ENCODE measurements at regions not wholly inside any gene's neighbourhood (a gene's known extent, or its start where the extent isn't known, plus 50 kb on each side); places are given as distances from the start of the nearest gene placed in this dataset.
A peak's percentile ranks its signal among the peaks of the same experiment; 100 is the strongest.

GRCh38 chr15:91535856-91536500 is 317.5 kb upstream of the SLCO3A1 start:
- Mint-ChIP-seq H3K27me3 (ENCODE audit: unreplicated experiment) (peaks cover 9% of the 10 kb centered on the region), H3K4me1 (ENCODE audit: unreplicated experiment) (peaks cover 25% of the 10 kb centered on the region), H3K36me3 (ENCODE audit: unreplicated experiment) (no peaks in the 10 kb centered on the region), H3K27ac (ENCODE audit: unreplicated experiment) (peak overlapping the region; percentile 61), H3K9me3 (ENCODE audit: unreplicated experiment) (peaks cover 12% of the 10 kb centered on the region), H3K4me3 (ENCODE audit: unreplicated experiment) (no peak overlapping the region)
- DNase-seq (ENCODE audit: extremely low spot score, unreplicated experiment), result no peak
- no peak for TF ChIP-seq CTCF (IDR thresholded peaks at IDR 0.05)

- no peak for DNase-seq (ENCODE audit: extremely low spot score, unreplicated experiment)
- TF ChIP-seq CTCF (IDR thresholded peaks at IDR 0.05), result no peak
- no peak overlapping the region for H3K4me3 Mint-ChIP-seq (ENCODE audit: unreplicated experiment)
- H3K36me3 Mint-ChIP-seq (ENCODE audit: unreplicated experiment), result no peaks in the 10 kb centered on the region
- peaks cover 20% of the 10 kb centered on the region for H3K27me3 Mint-ChIP-seq (ENCODE audit: unreplicated experiment)
- H3K27ac Mint-ChIP-seq (ENCODE audit: unreplicated experiment), result no peak overlapping the region
- peaks cover 25% of the 10 kb centered on the region for H3K4me1 Mint-ChIP-seq (ENCODE audit: unreplicated experiment)
- peaks cover 12% of the 10 kb centered on the region for H3K9me3 Mint-ChIP-seq (ENCODE audit: unreplicated experiment)
Observed at GRCh38 chr15:91537856-91538255, 315.7 kb upstream of the SLCO3A1 start.

- Mint-ChIP-seq H3K4me1 (ENCODE audit: unreplicated experiment) (peaks cover 25% of the 10 kb centered on the region), H3K9me3 (ENCODE audit: unreplicated experiment) (peaks cover 12% of the 10 kb centered on the region), H3K36me3 (ENCODE audit: unreplicated experiment) (no peaks in the 10 kb centered on the region), H3K4me3 (ENCODE audit: unreplicated experiment) (no peak overlapping the region), H3K27me3 (ENCODE audit: unreplicated experiment) (peaks cover 28% of the 10 kb centered on the region), H3K27ac (ENCODE audit: unreplicated experiment) (no peak overlapping the region)
- TF ChIP-seq CTCF (IDR thresholded peaks at IDR 0.05), result no peak
- no peak for DNase-seq (ENCODE audit: extremely low spot score, unreplicated experiment)
Observed at GRCh38 chr15:91538782-91539181, 314.7 kb upstream of the SLCO3A1 start.

- H3K36me3 Mint-ChIP-seq (ENCODE audit: unreplicated experiment), result no peaks in the 10 kb centered on the region
- H3K4me3 Mint-ChIP-seq (ENCODE audit: unreplicated experiment), result no peak overlapping the region
Observed at GRCh38 chr15:91541286-91541685, 312.2 kb upstream of the SLCO3A1 start.

DNA sequence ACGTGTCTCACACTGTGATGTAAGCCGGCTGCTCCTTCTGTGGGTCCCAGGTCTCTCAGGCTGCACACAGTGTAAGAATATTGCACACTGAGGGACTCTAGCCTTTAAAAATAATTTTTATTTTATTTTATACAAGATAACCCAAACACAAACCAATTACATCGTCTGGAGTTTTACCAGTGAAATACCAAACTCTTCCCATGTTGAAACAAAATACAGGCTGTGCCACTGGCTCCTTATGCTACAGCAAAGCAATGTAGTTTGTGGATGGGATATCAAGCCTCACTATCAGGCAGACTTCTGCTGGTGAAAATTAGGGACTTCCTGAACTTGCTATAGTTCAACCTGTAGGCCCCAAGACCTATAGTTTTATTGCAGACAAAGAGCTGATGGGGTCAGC is 311.3 kb upstream of the SLCO3A1 start:
- Mint-ChIP-seq H3K27ac (ENCODE audit: unreplicated experiment) (no peak overlapping the region), H3K36me3 (ENCODE audit: unreplicated experiment) (no peaks in the 10 kb centered on the region), H3K4me1 (ENCODE audit: unreplicated experiment) (peaks cover 11% of the 10 kb centered on the region), H3K9me3 (ENCODE audit: unreplicated experiment) (peaks cover 5% of the 10 kb centered on the region), H3K27me3 (ENCODE audit: unreplicated experiment) (peaks cover 30% of the 10 kb centered on the region), H3K4me3 (ENCODE audit: unreplicated experiment) (no peak overlapping the region)
- DNase-seq (ENCODE audit: extremely low spot score, unreplicated experiment), result no peak
- no peak for TF ChIP-seq CTCF (IDR thresholded peaks at IDR 0.05)

More at GRCh38 chr15:91541286-91541685, 312.2 kb upstream of the SLCO3A1 start:
- H3K4me1 Mint-ChIP-seq (ENCODE audit: unreplicated experiment), result peaks cover 19% of the 10 kb centered on the region
- peaks cover 5% of the 10 kb centered on the region for H3K9me3 Mint-ChIP-seq (ENCODE audit: unreplicated experiment)
- TF ChIP-seq CTCF (IDR thresholded peaks at IDR 0.05), result no peak
- DNase-seq (ENCODE audit: extremely low spot score, unreplicated experiment), result no peak
- H3K27ac Mint-ChIP-seq (ENCODE audit: unreplicated experiment), result no peak overlapping the region
- peaks cover 30% of the 10 kb centered on the region for H3K27me3 Mint-ChIP-seq (ENCODE audit: unreplicated experiment)
